ENCODE measurements at regions not wholly inside any gene's neighbourhood (a gene's known extent, or its start where the extent isn't known, plus 50 kb on each side); places are given as distances from the start of the nearest gene placed in this dataset.
A peak's percentile ranks its signal among the peaks of the same experiment; 100 is the strongest.
"Not testable (repeated sequence)": the region's sequence is repeated elsewhere in the genome, so short reads cannot be mapped to it uniquely, and the experiment has no call there.

GRCh38 chr2:190150413-190150812, 87.9 kb upstream of the MSTN start:
- no peak for DNase-seq (ENCODE audit: low read depth)

- no peak for DNase-seq (ENCODE audit: low read depth)
These were observed 87.4 kb upstream of the MSTN start for GRCh38 chr2:190149908-190150307.

- no peak for DNase-seq (ENCODE audit: low read depth)
These were observed 86.7 kb upstream of the MSTN start for GRCh38 chr2:190149200-190149599.

- not testable (repeated sequence) for DNase-seq (ENCODE audit: low read depth)
These were observed 83.6 kb upstream of the MSTN start for GRCh38 chr2:190146109-190146508.

- DNase-seq (ENCODE audit: low read depth): not testable (repeated sequence)
These were observed 77.9 kb upstream of the MSTN start for GRCh38 chr2:190140474-190140873.

- DNase-seq (ENCODE audit: low read depth): no peak
These were observed 76.8 kb upstream of the MSTN start for GRCh38 chr2:190139371-190139770.

- DNase-seq (ENCODE audit: low read depth): no peak
These were observed 75.5 kb upstream of the MSTN start for GRCh38 chr2:190138032-190138431.

GRCh38 chr2:190137561-190137960, 75.0 kb upstream of the MSTN start:
- no peak for DNase-seq (ENCODE audit: low read depth)

- DNase-seq (ENCODE audit: low read depth): no peak
These were observed 74.3 kb upstream of the MSTN start for GRCh38 chr2:190136825-190137224.

GRCh38 chr2:190136259-190136658, 73.7 kb upstream of the MSTN start:
- DNase-seq (ENCODE audit: low read depth): no peak

- DNase-seq (ENCODE audit: low read depth): no peak
These were observed 67.1 kb upstream of the MSTN start for GRCh38 chr2:190129421-190130199.

- no peak for DNase-seq (ENCODE audit: low read depth)
These were observed 65.1 kb upstream of the MSTN start for GRCh38 chr2:190127651-190128050.

GRCh38 chr2:190126798-190127197, 64.3 kb upstream of the MSTN start:
- DNase-seq (ENCODE audit: low read depth): no peak

GRCh38 chr2:190123956-190124355, 61.4 kb upstream of the MSTN start:
- DNase-seq (ENCODE audit: low read depth): peak; percentile 34

GRCh38 chr2:190121971-190122370, 59.4 kb upstream of the MSTN start:
- DNase-seq (ENCODE audit: low read depth): no peak

GRCh38 chr2:190121305-190121704, 58.8 kb upstream of the MSTN start:
- DNase-seq (ENCODE audit: low read depth): no peak

- no peak for DNase-seq (ENCODE audit: low read depth)
These were observed 57.5 kb upstream of the MSTN start for GRCh38 chr2:190119923-190120590.

GRCh38 chr2:190119257-190119656, 56.7 kb upstream of the MSTN start:
- DNase-seq (ENCODE audit: low read depth): no peak

- no peak for DNase-seq (ENCODE audit: low read depth)
These were observed 54.8 kb upstream of the MSTN start for GRCh38 chr2:190117305-190117704.

GRCh38 chr2:190113000-190113399, 50.5 kb upstream of the MSTN start:
- DNase-seq (ENCODE audit: low read depth): no peak

Measured in HS-27A (cell line).